Upper lobe of right lung (tissue), 1 donor: ENCODE measurements at regions not wholly inside any gene's neighbourhood (a gene's known extent, or its start where the extent isn't known, plus 50 kb on each side); places are given as distances from the start of the nearest gene placed in this dataset.

Source experiments
- ATAC-seq: fragments of 200-7000 bp; cut with Tn5 transposase; one replicate; pipeline ENCODE4 v1.9.1; 2020; ENCODE audit warnings: mild to moderate bottlenecking, moderate library complexity
- DNase-seq: peaks from one replicate; pipeline ENCODE4 v3.0.0-alpha.2; 2020
- H3K27ac ChIP-seq: fragments of 200-600 bp; one replicate; pipeline ENCODE4 v1.8.0; 2022
- H3K27me3 ChIP-seq: fragments of 200-600 bp; one replicate; pipeline ENCODE4 v1.8.0; 2022; ENCODE audit warnings: mild to moderate bottlenecking
- H3K36me3 ChIP-seq: fragments of 200-600 bp; one replicate; pipeline ENCODE4 v1.8.0; 2022
- H3K4me1 ChIP-seq: fragments of 200-600 bp; one replicate; pipeline ENCODE4 v1.8.0; 2022
- H3K4me3 ChIP-seq: fragments of 200-600 bp; one replicate; pipeline ENCODE4 v1.8.0; 2022; ENCODE audit warnings: mild to moderate bottlenecking
- H3K9me3 ChIP-seq: fragments of 200-600 bp; one replicate; pipeline ENCODE4 v1.8.0; 2022
- CTCF ChIP-seq: fragments of 200-600 bp; IDR thresholded peaks from one replicate; pipeline ENCODE4 v1.8.0; 2022; ENCODE audit warnings: antibody characterized with exemption
- intact Hi-C: fragments of 100-400 bp; cut with DNase I; formaldehyde crosslinking; loops from one replicate; pipeline ENCODE4 v1.11.0; 2022
- donor health status: DM: no; HTN: yes; CAD: no; lungs with severe emphysema.

GRCh38 chr3:181382656-181383055 lies 329.1 kb upstream of the SOX2 start:
- Histone ChIP-seq H3K4me3 (no peak overlapping the region), H3K9me3 (no peaks in the 10 kb centered on the region), H3K27me3 (no peaks in the 10 kb centered on the region), H3K4me1 (no peaks in the 10 kb centered on the region), H3K27ac (no peak overlapping the region), H3K36me3 (no peaks in the 10 kb centered on the region)
- intact Hi-C loops: no loop called here
- DNase-seq (peak; percentile 69), ATAC-seq (peak; percentile 92)
- no peak for TF ChIP-seq CTCF

- Histone ChIP-seq H3K27ac (no peak overlapping the region), H3K27me3 (no peaks in the 10 kb centered on the region), H3K9me3 (no peaks in the 10 kb centered on the region), H3K36me3 (no peaks in the 10 kb centered on the region), H3K4me3 (no peak overlapping the region), H3K4me1 (no peaks in the 10 kb centered on the region)
- ATAC-seq (no peak), DNase-seq (no peak)
- intact Hi-C loops: no loop called here
- TF ChIP-seq CTCF: no peak
These were observed 332.4 kb upstream of the SOX2 start for GRCh38 chr3:181379278-181379677.

- intact Hi-C loops: no loop called here
These were observed 342.1 kb upstream of the SOX2 start for GRCh38 chr3:181369637-181370036.

GRCh38 chr3:181363231-181363630 lies 348.5 kb upstream of the SOX2 start:
- no peak for ATAC-seq
- H3K27ac ChIP-seq: no peak overlapping the region
- H3K4me1 ChIP-seq: no peaks in the 10 kb centered on the region
- intact Hi-C loops: no loop called here
- no peak for DNase-seq
- H3K36me3 ChIP-seq: no peaks in the 10 kb centered on the region
- H3K4me3 ChIP-seq: no peak overlapping the region
- no peak for TF ChIP-seq CTCF
- H3K9me3 ChIP-seq: no peaks in the 10 kb centered on the region
- H3K27me3 ChIP-seq: no peaks in the 10 kb centered on the region

More at GRCh38 chr3:181369637-181370036, 342.1 kb upstream of the SOX2 start:
- H3K36me3 ChIP-seq: no peaks in the 10 kb centered on the region
- H3K4me1 ChIP-seq: no peaks in the 10 kb centered on the region
- DNase-seq (no peak), ATAC-seq (no peak)
- no peaks in the 10 kb centered on the region for H3K9me3 ChIP-seq
- no peak for TF ChIP-seq CTCF
- no peaks in the 10 kb centered on the region for H3K27me3 ChIP-seq
- H3K4me3 ChIP-seq: no peak overlapping the region
- no peak overlapping the region for H3K27ac ChIP-seq

GRCh38 chr3:181362378-181362777 lies 349.3 kb upstream of the SOX2 start:
- DNase-seq: no peak
- no peaks in the 10 kb centered on the region for H3K4me1 ChIP-seq
- H3K9me3 ChIP-seq: no peaks in the 10 kb centered on the region
- no peak for TF ChIP-seq CTCF
- intact Hi-C loops: no loop called here
- no peaks in the 10 kb centered on the region for H3K36me3 ChIP-seq
- no peak overlapping the region for H3K27ac ChIP-seq
- H3K27me3 ChIP-seq: no peaks in the 10 kb centered on the region
- no peak for ATAC-seq
- H3K4me3 ChIP-seq: no peak overlapping the region

GRCh38 chr3:181358562-181358961 lies 353.2 kb upstream of the SOX2 start:
- no peak overlapping the region for H3K27ac ChIP-seq
- intact Hi-C loops: no loop called here

More at GRCh38 chr3:181358562-181358961, 353.2 kb upstream of the SOX2 start:
- no peaks in the 10 kb centered on the region for H3K9me3 ChIP-seq
- no peak for TF ChIP-seq CTCF
- no peaks in the 10 kb centered on the region for H3K27me3 ChIP-seq
- H3K4me1 ChIP-seq: no peaks in the 10 kb centered on the region
- no peaks in the 10 kb centered on the region for H3K36me3 ChIP-seq
- ATAC-seq (no peak), DNase-seq (no peak)
- H3K4me3 ChIP-seq: no peak overlapping the region
